Endothelial cell of umbilical vein (primary cell): ENCODE measurements at regions not wholly inside any gene's neighbourhood (a gene's known extent, or its start where the extent isn't known, plus 50 kb on each side); places are given as distances from the start of the nearest gene placed in this dataset.

Experiments
- BruUV-seq: library from RNA; stranded (reverse); fragments of 400-500 nt; replicated peaks from 2 replicates; lab custom pipeline; 2021; lab: Mats Ljungman, UMichigan
- CTCF ChIA-PET: fragments of 300-600, 350-600 bp; sonication (Branson Sonifier 250); formaldehyde crosslinking; loops from one replicate; lab custom pipeline; 2021; ENCODE audit warnings: antibody characterized with exemption, inconsistent platforms; lab: Charles Lee
- POLR2A ChIA-PET: fragments of 300-600, 350-600 bp; sonication (Branson Sonifier 250); formaldehyde crosslinking; loops from one replicate; lab custom pipeline; 2021; ENCODE audit warnings: antibody characterized with exemption, inconsistent platforms; lab: Charles Lee
- DNase-seq: peaks from one replicate; pipeline ENCODE4 v3.0.0-alpha.2; 2011; ENCODE audit warnings: low read depth, low spot score
- FAIRE-seq: peaks from 2 replicates; lab custom pipeline; 2011; peaks lifted over from hg19 to GRCh38; lab: Jason Lieb, UNC
- H2AFZ ChIP-seq: 2 replicates; pipeline ENCODE4 v1.6.0; 2012; ENCODE audit warnings: low read depth, low read length, control low read depth, inconsistent platforms
- H3K27ac ChIP-seq: 2 replicates; pipeline ENCODE4 v1.5.1; 2011; ENCODE audit warnings: low read depth, mild to moderate bottlenecking, control low read depth, low read length, moderate library complexity; ENCODE audit not compliant: insufficient read depth
- H3K27me3 ChIP-seq, 2 experiments: 2 replicates each; pipeline versions ENCODE4 v1.6.0 to v1.6.1; 2011; ENCODE audit warnings: low read length in 2 of 2, mixed read lengths in 1 of 2; ENCODE audit not compliant: control insufficient read depth in 2 of 2, insufficient read depth in 2 of 2
- H3K36me3 ChIP-seq, 2 experiments: 2 replicates in 1 of 2; 3 replicates in 1 of 2; pipeline ENCODE4 v1.5.1; 2011; ENCODE audit warnings: low read length in 2 of 2, mild to moderate bottlenecking in 1 of 2, moderate library complexity in 1 of 2; ENCODE audit not compliant: control insufficient read depth in 2 of 2, insufficient read depth in 2 of 2; ENCODE audit errors: extremely low read depth in 1 of 2
- H3K4me1 ChIP-seq: 3 replicates; pipeline ENCODE4 v1.5.1; 2011; ENCODE audit warnings: mild to moderate bottlenecking, low read length; ENCODE audit not compliant: control insufficient read depth, insufficient read depth; ENCODE audit errors: extremely low read depth
- H3K4me2 ChIP-seq: 2 replicates; pipeline ENCODE4 v1.6.1; 2011; ENCODE audit warnings: low read length, control low read depth, mixed read lengths; ENCODE audit not compliant: insufficient read depth
- H3K4me3 ChIP-seq, 3 experiments: fragments of 200-600 bp in 1 of 3; sonication (generic), shearing (Covaris generic) in 1 of 3; replicated peaks in 1 of 3; 2 replicates each; pipeline ENCODE4 v1.5.1; 2011 to 2016; ENCODE audit warnings: control low read depth in 3 of 3, low read length in 3 of 3, mild to moderate bottlenecking in 2 of 3, inconsistent platforms in 1 of 3, low read depth in 1 of 3, moderate library complexity in 1 of 3; ENCODE audit not compliant: insufficient read depth in 1 of 3
- H3K79me2 ChIP-seq: 2 replicates; pipeline ENCODE4 v1.6.0; 2012; ENCODE audit warnings: low read length, inconsistent platforms; ENCODE audit not compliant: control insufficient read depth, insufficient read depth
- H3K9ac ChIP-seq: replicated peaks from 2 replicates; pipeline ENCODE3; 2011; ENCODE audit warnings: low read length, control low read depth; ENCODE audit not compliant: insufficient read depth; ENCODE audit errors: extremely low read depth
- H3K9me1 ChIP-seq: replicated peaks from 3 replicates; pipeline ENCODE4 v1.6.0; 2011; ENCODE audit warnings: mild to moderate bottlenecking, low read length; ENCODE audit not compliant: control insufficient read depth, insufficient read depth; ENCODE audit errors: extremely low read depth
- H3K9me3 ChIP-seq: replicated peaks from 2 replicates; pipeline ENCODE4 v1.5.1; 2012; ENCODE audit warnings: low read length, inconsistent platforms; ENCODE audit not compliant: control insufficient read depth, insufficient read depth
- H4K20me1 ChIP-seq: replicated peaks from 2 replicates; pipeline ENCODE3; 2011; ENCODE audit warnings: mild to moderate bottlenecking, low read length; ENCODE audit not compliant: control insufficient read depth, insufficient read depth; ENCODE audit errors: extremely low read depth
- CTCF ChIP-seq, 2 donors: IDR thresholded peaks; 1 replicate in 1 of 2; 2 replicates in 1 of 2; pipeline ENCODE4 v1.5.1; 2011; ENCODE audit warnings: low read length in 2 of 2, mild to moderate bottlenecking in 2 of 2, moderate library complexity in 2 of 2, control low read depth in 1 of 2, inconsistent platforms in 1 of 2, low read depth in 1 of 2; ENCODE audit not compliant: insufficient read depth in 1 of 2; ENCODE audit errors: extremely low read depth in 1 of 2
- EZH2 ChIP-seq: IDR thresholded peaks from 2 replicates; pipeline ENCODE4 v1.6.1; 2012; ENCODE audit warnings: borderline replicate concordance, low read depth, mild to moderate bottlenecking, moderate library complexity, low read length, inconsistent platforms; ENCODE audit not compliant: severe bottlenecking
- FOS ChIP-seq: IDR thresholded peaks from 2 replicates; pipeline ENCODE4 v1.6.1; 2011; ENCODE audit warnings: mild to moderate bottlenecking, low read length, moderate library complexity, borderline replicate concordance; ENCODE audit not compliant: insufficient read depth
- GATA2 ChIP-seq: IDR thresholded peaks from 2 replicates; pipeline ENCODE4 v1.7.0; 2011; ENCODE audit warnings: low read depth, mild to moderate bottlenecking, moderate library complexity, mixed read lengths, low read length; ENCODE audit not compliant: insufficient read length, insufficient read depth
- JUN ChIP-seq: IDR thresholded peaks from 2 replicates; pipeline ENCODE4 v1.6.1; 2011; ENCODE audit warnings: borderline replicate concordance, low read depth; ENCODE audit not compliant: insufficient read length, insufficient read depth
- MYC ChIP-seq: IDR thresholded peaks from one replicate; pipeline ENCODE4 v1.6.1; 2011; ENCODE audit warnings: mild to moderate bottlenecking, low read depth, low read length
- POLR2AphosphoS5 ChIP-seq: IDR thresholded peaks from 2 replicates; pipeline ENCODE4 v1.6.1; 2012; ENCODE audit warnings: low read depth, mild to moderate bottlenecking, control low read depth, low read length, moderate library complexity; ENCODE audit not compliant: insufficient read depth
- dilution Hi-C: fragments of 300-500 bp; cut with MboI; formaldehyde crosslinking; loops from one replicate; pipeline ENCODE4 v1.15.0; 2019; ENCODE audit warnings: low sequenced_read_pairs; ENCODE audit not compliant: extremely low pct_ligation_motif_present
- intact Hi-C: fragments of 100-400 bp; cut with micrococcal nuclease; formaldehyde crosslinking; loops from one replicate; pipeline ENCODE4 v1.10.0; 2022

- Histone ChIP-seq H3K79me2 (no peaks in the 10 kb centered on the region), H3K27me3 (peaks cover 0 to 2% of the 10 kb centered on the region in 2 experiments), H3K4me1 (no peaks in the 10 kb centered on the region), H3K36me3 (no peaks in the 10 kb centered on the region), H4K20me1 (no peaks in the 10 kb centered on the region), H2AFZ (no peak overlapping the region), H3K4me3 (no peak overlapping the region), H3K9ac (no peak overlapping the region), H3K27ac (no peak overlapping the region), H3K4me2 (no peak overlapping the region), H3K9me3 (no peaks in the 10 kb centered on the region), H3K9me1 (no peaks in the 10 kb centered on the region)
- TF ChIP-seq MYC (no peak), CTCF (IDR thresholded peaks at IDR 0.05; ENCODE audit: extremely low read depth in 1 of 2, insufficient read depth in 1 of 2, low read depth in 1 of 2, low read length in 2 of 2) (no peak), EZH2 (no peak), POLR2AphosphoS5 (no peak), JUN (no peak), FOS (no peak), GATA2 (no peak)
- DNase-seq (no peak), FAIRE-seq (no peak)
- CTCF ChIA-PET: no interaction called here
- dilution Hi-C loops: no loop called here
- BruUV-seq: no TSS peak
- POLR2A ChIA-PET: no interaction called here
- intact Hi-C loops: no loop called here
Measured at GRCh38 chr15:36024031-36024688, 478.2 kb upstream of the DPH6 start.
